BE2C (cell line): ENCODE measurements at regions not wholly inside any gene's neighbourhood (a gene's known extent, or its start where the extent isn't known, plus 50 kb on each side); places are given as distances from the start of the nearest gene placed in this dataset.
"Not testable (repeated sequence)": the region's sequence is repeated elsewhere in the genome, so short reads cannot be mapped to it uniquely, and the experiment has no call there.

Experiments used
- DNase-seq: peaks from one replicate; pipeline ENCODE4 v3.0.0-alpha.2; 2020
- H3K27me3 ChIP-seq: fragments of 250-450 bp; sonication (Bioruptor Pico); 2 replicates; pipeline ENCODE4 v1.5.1; 2020; ENCODE audit warnings: mild to moderate bottlenecking
- H3K36me3 ChIP-seq: fragments of 250-450 bp; sonication (Bioruptor Pico); 2 replicates; pipeline ENCODE4 v1.5.1; 2020; ENCODE audit warnings: mild to moderate bottlenecking
- H3K4me1 ChIP-seq: fragments of 250-450 bp; sonication (Bioruptor Pico); 2 replicates; pipeline ENCODE4 v1.5.1; 2020
- H3K4me3 ChIP-seq: 2 replicates; pipeline ENCODE4 v1.5.1; 2011; ENCODE audit warnings: low read depth, low read length
- H3K9me3 ChIP-seq: fragments of 250-450 bp; sonication (Bioruptor Pico); 2 replicates; pipeline ENCODE4 v1.5.1; 2020
- CTCF ChIP-seq: IDR thresholded peaks from 2 replicates; pipeline ENCODE4 v1.5.1; 2012; ENCODE audit warnings: mild to moderate bottlenecking, low read depth, low read length

GRCh38 chr9:129547869-129548570 lies 72.9 kb downstream of the C9orf50 start:
- TF ChIP-seq CTCF = no peak
- Histone ChIP-seq H3K4me1 (no peaks in the 10 kb centered on the region; the same call in 1 of the 2 replicates), H3K27me3 (no peaks in the 10 kb centered on the region), H3K36me3 (no peaks in the 10 kb centered on the region), H3K4me3 (no peak overlapping the region), H3K9me3 (no peaks in the 10 kb centered on the region)
- DNase-seq = no peak

- Histone ChIP-seq H3K4me1 (no peaks in the 10 kb centered on the region; the same call in 1 of the 2 replicates), H3K27me3 (no peaks in the 10 kb centered on the region), H3K36me3 (no peaks in the 10 kb centered on the region), H3K4me3 (no peak overlapping the region), H3K9me3 (no peaks in the 10 kb centered on the region)
- no peak for TF ChIP-seq CTCF
- no peak for DNase-seq
Measured at GRCh38 chr9:129547063-129547462, 73.8 kb downstream of the C9orf50 start.

DNA sequence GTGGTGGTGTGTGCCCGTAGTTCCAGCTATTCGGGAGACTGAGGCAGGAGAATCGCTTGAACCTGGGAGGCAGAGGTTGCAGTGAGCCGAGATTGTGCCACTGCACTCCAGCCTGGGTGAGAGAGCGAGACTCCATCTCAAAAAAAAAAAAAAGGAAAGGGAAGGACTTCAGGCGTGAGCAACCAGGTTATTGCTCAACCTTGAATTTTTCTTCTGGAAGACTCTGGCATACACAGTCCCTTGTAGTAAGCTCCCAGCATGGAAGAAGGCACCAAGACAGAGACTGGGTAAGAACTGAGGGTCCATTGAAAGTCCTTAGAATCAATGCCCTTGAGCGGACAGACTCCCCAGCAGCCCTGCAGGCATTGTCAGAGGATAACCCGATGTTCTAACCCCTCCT lies 75.0 kb downstream of the C9orf50 start:
- not testable (repeated sequence) for H3K27me3 ChIP-seq, H3K4me3 ChIP-seq, H3K36me3 ChIP-seq, H3K4me1 ChIP-seq, DNase-seq, H3K9me3 ChIP-seq

- no peak for TF ChIP-seq CTCF
- H3K9me3 ChIP-seq = no peaks in the 10 kb centered on the region
- H3K36me3 ChIP-seq = no peaks in the 10 kb centered on the region
- DNase-seq = no peak
- H3K4me3 ChIP-seq = no peak overlapping the region
- H3K4me1 ChIP-seq = no peaks in the 10 kb centered on the region
- no peaks in the 10 kb centered on the region for H3K27me3 ChIP-seq
Measured at GRCh38 chr9:129544761-129545160, 76.1 kb downstream of the C9orf50 start.

- Histone ChIP-seq H3K9me3 (no peaks in the 10 kb centered on the region; the same call in 1 of the 2 replicates), H3K27me3 (no peaks in the 10 kb centered on the region), H3K36me3 (no peaks in the 10 kb centered on the region), H3K4me3 (no peak overlapping the region), H3K4me1 (no peaks in the 10 kb centered on the region)
- no peak for DNase-seq
- TF ChIP-seq CTCF = no peak
Measured at GRCh38 chr9:129542741-129543140, 78.2 kb downstream of the C9orf50 start.

DNA sequence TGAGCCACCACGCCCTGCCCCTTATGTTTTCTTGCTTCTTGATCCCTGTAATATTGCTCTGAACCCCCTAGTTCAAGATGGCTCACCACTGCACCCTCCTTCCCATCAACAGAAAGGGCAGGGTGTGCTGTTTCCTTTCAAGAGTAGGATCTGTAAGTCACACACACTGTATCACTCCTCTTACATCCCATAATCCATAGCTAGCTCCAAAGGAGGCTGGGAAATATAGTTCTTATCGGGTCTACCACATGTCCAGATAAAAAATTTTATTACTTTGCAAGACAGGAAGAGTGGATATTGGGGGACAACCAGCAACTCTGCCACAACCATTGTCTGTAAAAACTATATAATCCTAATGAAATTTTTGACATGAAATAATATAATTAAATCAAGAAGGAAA lies 79.6 kb downstream of the C9orf50 start:
- Histone ChIP-seq H3K36me3 (no peaks in the 10 kb centered on the region), H3K9me3 (no peaks in the 10 kb centered on the region; the same call in 1 of the 2 replicates), H3K4me1 (no peaks in the 10 kb centered on the region), H3K4me3 (no peak overlapping the region), H3K27me3 (no peaks in the 10 kb centered on the region)
- DNase-seq = no peak
- no peak for TF ChIP-seq CTCF
